ENCODE measurements at regions not wholly inside any gene's neighbourhood (a gene's known extent, or its start where the extent isn't known, plus 50 kb on each side); places are given as distances from the start of the nearest gene placed in this dataset.

DNA sequence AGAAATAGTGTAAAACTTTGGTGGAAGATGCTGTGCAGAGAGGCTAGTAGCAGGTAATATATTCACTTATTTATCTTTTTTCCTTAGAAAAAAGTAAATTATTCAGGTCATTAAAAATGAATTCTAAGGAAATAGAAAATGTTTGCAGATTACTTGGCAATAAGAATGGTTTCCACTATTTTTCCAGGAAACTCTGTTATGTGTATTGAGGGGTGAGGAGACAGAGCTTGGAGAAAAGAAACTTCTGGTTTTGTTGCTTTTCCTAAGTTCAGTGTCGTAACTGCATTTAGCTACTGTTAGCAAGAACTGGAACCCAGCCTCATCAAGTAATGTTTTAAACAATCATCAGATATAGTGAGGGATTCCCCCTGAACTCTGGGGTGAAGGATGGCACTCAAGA is 79.2 kb upstream of the SMLR1 start:
- Histone ChIP-seq H3K9ac (ENCODE audit: low read length) (no peak overlapping the region), H3K36me3 (ENCODE audit: control insufficient read depth in 1 of 2, insufficient read depth in 2 of 2, low read depth in 1 of 2, low read length in 2 of 2) (no peaks in the 10 kb centered on the region), H3K4me2 (ENCODE audit: low read length, poor library complexity, severe bottlenecking) (no peak overlapping the region), H3K4me3 (ENCODE audit: insufficient read depth in 1 of 2, low read depth in 1 of 2, low read length in 2 of 2) (no peak overlapping the region), H3K14ac (ENCODE audit: low read length in 2 of 2) (no peak overlapping the region), H4K8ac (ENCODE audit: low read length) (no peak overlapping the region), H3K4me1 (ENCODE audit: control insufficient read depth, insufficient read depth, low read depth, low read length) (peaks cover 3% of the 10 kb centered on the region), H2BK120ac (ENCODE audit: low read depth, low read length) (no peak overlapping the region), H3K27ac (ENCODE audit: low read length, poor library complexity, severe bottlenecking) (no peak overlapping the region), H2BK15ac (ENCODE audit: low read depth, poor library complexity, severe bottlenecking) (no peak overlapping the region), H3K27me3 (ENCODE audit: control insufficient read depth in 1 of 2, insufficient read depth in 1 of 2, low read length in 2 of 2) (no peaks in the 10 kb centered on the region), H2BK5ac (ENCODE audit: low read depth, low read length, poor library complexity, severe bottlenecking) (no peak overlapping the region), H4K91ac (ENCODE audit: low read length) (no peak overlapping the region), H3K18ac (ENCODE audit: low read depth in 1 of 2, low read length in 2 of 2) (no peak overlapping the region), H2AK5ac (ENCODE audit: low read length, severe bottlenecking) (no peak overlapping the region), H2BK12ac (ENCODE audit: low read length in 2 of 2) (no peak overlapping the region), H3K4ac (ENCODE audit: low read depth in 1 of 2, low read length in 2 of 2) (no peak overlapping the region), H3K79me1 (replicated peaks; ENCODE audit: low read length, poor library complexity, severe bottlenecking) (no peaks in the 10 kb centered on the region), H3K23ac (ENCODE audit: low read length in 2 of 2) (no peak overlapping the region), H3K9me3 (ENCODE audit: control insufficient read depth, low read length) (no peaks in the 10 kb centered on the region), H2AFZ (ENCODE audit: low read depth, low read length) (no peak overlapping the region)
- DNase-seq, result no peak
- WGBS, result no CpG with 5 or more reads among the region's 1 CpG

GRCh38 chr6:130749402-130749801 is 77.8 kb upstream of the SMLR1 start:
- H2BK15ac ChIP-seq (ENCODE audit: low read depth, poor library complexity, severe bottlenecking), result no peak overlapping the region
- peaks cover 3% of the 10 kb centered on the region for H3K4me1 ChIP-seq (ENCODE audit: control insufficient read depth, insufficient read depth, low read depth, low read length)
- 84% methylated on average over 3 of the region's 3 CpGs for WGBS
- H3K79me1 ChIP-seq (replicated peaks; ENCODE audit: low read length, poor library complexity, severe bottlenecking), result no peaks in the 10 kb centered on the region
- no peak overlapping the region for H2BK12ac ChIP-seq (ENCODE audit: low read length in 2 of 2)
- H2AFZ ChIP-seq (ENCODE audit: low read depth, low read length), result no peak overlapping the region
- H2BK120ac ChIP-seq (ENCODE audit: low read depth, low read length), result no peak overlapping the region
- no peak overlapping the region for H3K14ac ChIP-seq (ENCODE audit: low read length in 2 of 2)
- no peak overlapping the region for H4K8ac ChIP-seq (ENCODE audit: low read length)
- no peak overlapping the region for H4K91ac ChIP-seq (ENCODE audit: low read length)
- H3K27ac ChIP-seq (ENCODE audit: low read length, poor library complexity, severe bottlenecking), result no peak overlapping the region
- H2AK5ac ChIP-seq (ENCODE audit: low read length, severe bottlenecking), result no peak overlapping the region
- H3K4ac ChIP-seq (ENCODE audit: low read depth in 1 of 2, low read length in 2 of 2), result no peak overlapping the region
- no peak overlapping the region for H3K9ac ChIP-seq (ENCODE audit: low read length)
- H3K4me3 ChIP-seq (ENCODE audit: insufficient read depth in 1 of 2, low read depth in 1 of 2, low read length in 2 of 2), result no peak overlapping the region
- no peak for DNase-seq
- no peak overlapping the region for H3K23ac ChIP-seq (ENCODE audit: low read length in 2 of 2)
- no peaks in the 10 kb centered on the region for H3K9me3 ChIP-seq (ENCODE audit: control insufficient read depth, low read length)
- no peak overlapping the region for H2BK5ac ChIP-seq (ENCODE audit: low read depth, low read length, poor library complexity, severe bottlenecking)
- H3K18ac ChIP-seq (ENCODE audit: low read depth in 1 of 2, low read length in 2 of 2), result no peak overlapping the region
- H3K27me3 ChIP-seq (ENCODE audit: control insufficient read depth in 1 of 2, insufficient read depth in 1 of 2, low read length in 2 of 2), result no peaks in the 10 kb centered on the region
- H3K36me3 ChIP-seq (ENCODE audit: control insufficient read depth in 1 of 2, insufficient read depth in 2 of 2, low read depth in 1 of 2, low read length in 2 of 2), result no peaks in the 10 kb centered on the region
- no peak overlapping the region for H3K4me2 ChIP-seq (ENCODE audit: low read length, poor library complexity, severe bottlenecking)

DNA sequence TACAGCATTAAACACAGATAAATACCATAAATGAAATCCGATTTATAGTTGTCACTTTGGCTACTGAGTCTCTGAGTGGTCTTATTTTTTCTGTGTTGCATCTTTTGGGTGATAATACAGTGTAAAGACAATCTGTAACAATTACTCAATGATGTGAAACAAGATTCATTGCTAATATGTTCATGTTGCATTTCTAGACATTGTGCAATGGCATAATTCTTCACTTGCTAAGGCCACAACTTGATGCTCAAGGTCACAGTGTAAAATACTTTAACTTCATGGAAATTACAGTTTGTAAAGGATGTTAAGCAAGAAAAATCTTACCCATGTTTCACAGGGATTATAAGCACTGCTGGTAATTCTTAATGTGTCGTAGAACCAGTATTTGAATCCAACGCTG is 74.9 kb upstream of the SMLR1 start:
- Histone ChIP-seq H3K27ac (ENCODE audit: low read length, poor library complexity, severe bottlenecking) (no peak overlapping the region), H3K9me3 (ENCODE audit: control insufficient read depth, low read length) (no peaks in the 10 kb centered on the region), H2BK120ac (ENCODE audit: low read depth, low read length) (no peak overlapping the region), H4K91ac (ENCODE audit: low read length) (no peak overlapping the region), H2AK5ac (ENCODE audit: low read length, severe bottlenecking) (no peak overlapping the region), H2BK12ac (ENCODE audit: low read length in 2 of 2) (no peak overlapping the region), H3K4me3 (ENCODE audit: insufficient read depth in 1 of 2, low read depth in 1 of 2, low read length in 2 of 2) (no peak overlapping the region), H3K23ac (ENCODE audit: low read length in 2 of 2) (no peak overlapping the region), H3K14ac (ENCODE audit: low read length in 2 of 2) (no peak overlapping the region), H3K4me1 (ENCODE audit: control insufficient read depth, insufficient read depth, low read depth, low read length) (peaks cover 3% of the 10 kb centered on the region), H2AFZ (ENCODE audit: low read depth, low read length) (no peak overlapping the region), H3K4me2 (ENCODE audit: low read length, poor library complexity, severe bottlenecking) (no peak overlapping the region), H4K8ac (ENCODE audit: low read length) (no peak overlapping the region), H3K36me3 (ENCODE audit: control insufficient read depth in 1 of 2, insufficient read depth in 2 of 2, low read depth in 1 of 2, low read length in 2 of 2) (no peaks in the 10 kb centered on the region), H3K18ac (ENCODE audit: low read depth in 1 of 2, low read length in 2 of 2) (no peak overlapping the region), H3K27me3 (ENCODE audit: control insufficient read depth in 1 of 2, insufficient read depth in 1 of 2, low read length in 2 of 2) (no peaks in the 10 kb centered on the region), H2BK5ac (ENCODE audit: low read depth, low read length, poor library complexity, severe bottlenecking) (no peak overlapping the region), H3K9ac (ENCODE audit: low read length) (no peak overlapping the region), H3K4ac (ENCODE audit: low read depth in 1 of 2, low read length in 2 of 2) (no peak overlapping the region), H2BK15ac (ENCODE audit: low read depth, poor library complexity, severe bottlenecking) (no peak overlapping the region), H3K79me1 (replicated peaks; ENCODE audit: low read length, poor library complexity, severe bottlenecking) (no peaks in the 10 kb centered on the region)
- DNase-seq, result no peak
- WGBS, result 100% methylated on average over 2 of the region's 3 CpGs

DNA sequence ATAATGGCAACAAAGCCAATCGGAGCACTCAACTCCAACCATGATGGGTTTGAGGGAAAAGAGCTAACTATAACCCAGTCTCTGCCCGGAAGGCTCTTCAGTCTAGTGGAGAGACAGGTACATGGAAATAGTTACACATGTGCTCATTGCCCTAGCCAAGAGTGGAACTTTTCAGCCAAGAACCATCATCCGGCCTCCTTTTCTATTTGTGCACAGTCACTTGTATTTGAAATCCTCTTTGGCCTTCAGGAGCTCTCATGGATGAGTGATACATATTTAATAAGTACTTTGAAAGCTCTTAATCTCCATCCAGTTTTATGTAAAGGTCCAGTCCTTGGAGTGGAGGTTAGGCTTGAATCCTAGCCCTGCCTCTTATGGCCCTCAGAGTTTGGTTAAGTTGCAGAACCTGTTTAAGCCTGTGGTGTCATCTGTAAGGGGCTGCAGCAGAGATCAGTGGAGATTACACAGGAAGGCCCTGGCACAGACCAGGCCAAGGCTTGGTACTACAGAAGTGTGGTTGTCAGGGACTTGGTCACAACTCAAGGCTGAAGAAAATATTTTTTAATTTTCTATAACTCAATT is 72.3 kb upstream of the SMLR1 start:
- no peak overlapping the region for H2AK5ac ChIP-seq (ENCODE audit: low read length, severe bottlenecking)
- WGBS, result 98% methylated on average over 3 of the region's 3 CpGs
- DNase-seq, result no peak
- no peak overlapping the region for H2BK5ac ChIP-seq (ENCODE audit: low read depth, low read length, poor library complexity, severe bottlenecking)
- H3K4me3 ChIP-seq (ENCODE audit: insufficient read depth in 1 of 2, low read depth in 1 of 2, low read length in 2 of 2), result no peak overlapping the region
- H2BK15ac ChIP-seq (ENCODE audit: low read depth, poor library complexity, severe bottlenecking), result no peak overlapping the region
- no peak overlapping the region for H3K4me2 ChIP-seq (ENCODE audit: low read length, poor library complexity, severe bottlenecking)
- no peak overlapping the region for H2BK12ac ChIP-seq (ENCODE audit: low read length in 2 of 2)
- no peaks in the 10 kb centered on the region for H3K79me1 ChIP-seq (replicated peaks; ENCODE audit: low read length, poor library complexity, severe bottlenecking)
- no peak overlapping the region for H3K27ac ChIP-seq (ENCODE audit: low read length, poor library complexity, severe bottlenecking)
- no peak overlapping the region for H4K8ac ChIP-seq (ENCODE audit: low read length)
- no peak overlapping the region for H3K18ac ChIP-seq (ENCODE audit: low read depth in 1 of 2, low read length in 2 of 2)
- no peaks in the 10 kb centered on the region for H3K27me3 ChIP-seq (ENCODE audit: control insufficient read depth in 1 of 2, insufficient read depth in 1 of 2, low read length in 2 of 2)
- H4K91ac ChIP-seq (ENCODE audit: low read length), result no peak overlapping the region
- H3K9me3 ChIP-seq (ENCODE audit: control insufficient read depth, low read length), result no peaks in the 10 kb centered on the region
- H3K23ac ChIP-seq (ENCODE audit: low read length in 2 of 2), result no peak overlapping the region
- H3K4me1 ChIP-seq (ENCODE audit: control insufficient read depth, insufficient read depth, low read depth, low read length), result no peaks in the 10 kb centered on the region
- no peak overlapping the region for H3K4ac ChIP-seq (ENCODE audit: low read depth in 1 of 2, low read length in 2 of 2)
- H2AFZ ChIP-seq (ENCODE audit: low read depth, low read length), result no peak overlapping the region
- H3K36me3 ChIP-seq (ENCODE audit: control insufficient read depth in 1 of 2, insufficient read depth in 2 of 2, low read depth in 1 of 2, low read length in 2 of 2), result no peaks in the 10 kb centered on the region
- H2BK120ac ChIP-seq (ENCODE audit: low read depth, low read length), result no peak overlapping the region
- H3K9ac ChIP-seq (ENCODE audit: low read length), result no peak overlapping the region
- no peak overlapping the region for H3K14ac ChIP-seq (ENCODE audit: low read length in 2 of 2)
